ENCODE measurements at regions not wholly inside any gene's neighbourhood (a gene's known extent, or its start where the extent isn't known, plus 50 kb on each side); places are given as distances from the start of the nearest gene placed in this dataset.

- no peak for DNase-seq (ENCODE audit: low read depth)
Measured at GRCh38 chrX:110432091-110432905, 73.7 kb downstream of the RTL9 start.

GRCh38 chrX:110432906-110433215, 74.2 kb downstream of the RTL9 start:
- no peak for DNase-seq (ENCODE audit: low read depth)

- no peak for DNase-seq (ENCODE audit: low read depth)
Measured at GRCh38 chrX:110435196-110435595, 76.5 kb downstream of the RTL9 start.

- no peak for DNase-seq (ENCODE audit: low read depth)
Measured at GRCh38 chrX:110436523-110436922, 77.9 kb downstream of the RTL9 start.

- DNase-seq (ENCODE audit: low read depth): no peak
Measured at GRCh38 chrX:110437686-110438085, 79.0 kb downstream of the RTL9 start.

- DNase-seq (ENCODE audit: low read depth): no peak
Measured at GRCh38 chrX:110440016-110440805, 81.6 kb downstream of the RTL9 start.

- no peak for DNase-seq (ENCODE audit: low read depth)
Measured at GRCh38 chrX:110442635-110443034, 84.0 kb downstream of the RTL9 start.

- no peak for DNase-seq (ENCODE audit: low read depth)
Measured at GRCh38 chrX:110444996-110445395, 86.3 kb downstream of the RTL9 start.

GRCh38 chrX:110448459-110448858, 89.8 kb downstream of the RTL9 start:
- no peak for DNase-seq (ENCODE audit: low read depth)

- DNase-seq (ENCODE audit: low read depth): no peak
Measured at GRCh38 chrX:110449312-110449711, 90.7 kb downstream of the RTL9 start.

GRCh38 chrX:110450050-110450449, 91.4 kb downstream of the RTL9 start:
- peak; percentile 27 for DNase-seq (ENCODE audit: low read depth)

GRCh38 chrX:110454336-110454735, 95.7 kb downstream of the RTL9 start:
- DNase-seq (ENCODE audit: low read depth): no peak

GRCh38 chrX:110462957-110463356, 104.3 kb downstream of the RTL9 start:
- DNase-seq (ENCODE audit: low read depth): no peak

- DNase-seq (ENCODE audit: low read depth): no peak
Measured at GRCh38 chrX:110466790-110467189, 108.1 kb downstream of the RTL9 start.

- DNase-seq (ENCODE audit: low read depth): no peak
Measured at GRCh38 chrX:110472265-110472664, 113.6 kb downstream of the RTL9 start.

GRCh38 chrX:110477593-110478228, 119.1 kb downstream of the RTL9 start:
- no peak for DNase-seq (ENCODE audit: low read depth)

GRCh38 chrX:110491846-110492620, 133.4 kb downstream of the RTL9 start:
- no peak for DNase-seq (ENCODE audit: low read depth)

- no peak for DNase-seq (ENCODE audit: low read depth)
Measured at GRCh38 chrX:110504947-110505346, 146.3 kb downstream of the RTL9 start.

- no peak for DNase-seq (ENCODE audit: low read depth)
Measured at GRCh38 chrX:110509755-110510532, 151.3 kb downstream of the RTL9 start.

- DNase-seq (ENCODE audit: low read depth): no peak
Measured at GRCh38 chrX:110511238-110511637, 152.6 kb downstream of the RTL9 start.

- DNase-seq (ENCODE audit: low read depth): no peak
Measured at GRCh38 chrX:110512341-110512740, 153.7 kb downstream of the RTL9 start.
